Activated B cell treated with CpG ODN at 0.5 μM for 24 hours (primary cell): ENCODE measurements at regions not wholly inside any gene's neighbourhood (a gene's known extent, or its start where the extent isn't known, plus 50 kb on each side); places are given as distances from the start of the nearest gene placed in this dataset.

ENCODE experiments used
- ATAC-seq: fragments of 200-7000 bp; cut with Tn5 transposase; one replicate; pipeline ENCODE4 v1.10.0; 2021; ENCODE audit warnings: low read depth, mild to moderate bottlenecking, moderate library complexity
- CTCF ChIA-PET: fragments of 350-600 bp; sonication (Branson Sonifier 250); formaldehyde crosslinking; loops from one replicate; lab custom pipeline; 2021; ENCODE audit warnings: antibody characterized with exemption; lab: Charles Lee
- POLR2A ChIA-PET: fragments of 350-600 bp; sonication (Branson Sonifier 250); formaldehyde crosslinking; loops from one replicate; lab custom pipeline; 2021; ENCODE audit warnings: antibody characterized with exemption; lab: Charles Lee
- DNase-seq: peaks from one replicate; pipeline ENCODE4 v3.0.0; 2022
- H3K27ac Mint-ChIP-seq: one replicate; pipeline ENCODE4 v1.8.0; 2020; ENCODE audit warnings: mixed read lengths
- H3K27me3 Mint-ChIP-seq: one replicate; pipeline ENCODE4 v1.8.0; 2021; ENCODE audit warnings: mixed read lengths
- H3K36me3 Mint-ChIP-seq: one replicate; pipeline ENCODE4 v1.8.0; 2021; ENCODE audit warnings: low read depth, mixed read lengths
- H3K4me1 Mint-ChIP-seq: one replicate; pipeline ENCODE4 v1.8.0; 2021; ENCODE audit warnings: mixed read lengths
- H3K4me3 Mint-ChIP-seq: one replicate; pipeline ENCODE4 v1.8.0; 2020; ENCODE audit warnings: mild to moderate bottlenecking, mixed read lengths
- H3K9me3 Mint-ChIP-seq: one replicate; pipeline ENCODE4 v1.8.0; 2020; ENCODE audit warnings: mixed read lengths
- CTCF ChIP-seq: fragments of 200-600 bp; IDR thresholded peaks from one replicate; pipeline ENCODE4 v1.8.0; 2022; ENCODE audit warnings: antibody characterized with exemption, mild to moderate bottlenecking
- intact Hi-C: fragments of 100-400 bp; cut with micrococcal nuclease; formaldehyde crosslinking; loops from one replicate; pipeline ENCODE4 v1.15.1; 2024

GRCh38 chr12:114226241-114226928, 179.6 kb downstream of the TBX5 start:
- ChIA-PET CTCF (no interaction called here), POLR2A (no interaction called here)
- Mint-ChIP-seq H3K4me1 (no peaks in the 10 kb centered on the region), H3K4me3 (no peak overlapping the region), H3K27ac (no peak overlapping the region), H3K27me3 (peaks cover 11% of the 10 kb centered on the region), H3K9me3 (no peaks in the 10 kb centered on the region), H3K36me3 (no peaks in the 10 kb centered on the region)
- intact Hi-C loops, result no loop called here
- no peak for DNase-seq
- ATAC-seq, result no peak
- no peak for TF ChIP-seq CTCF

GRCh38 chr12:114221957-114222630, 183.8 kb downstream of the TBX5 start:
- DNase-seq (no peak), ATAC-seq (no peak)
- POLR2A ChIA-PET, result no interaction called here
- Mint-ChIP-seq H3K27me3 (peaks cover 14% of the 10 kb centered on the region), H3K36me3 (no peaks in the 10 kb centered on the region), H3K4me3 (no peak overlapping the region), H3K4me1 (no peaks in the 10 kb centered on the region), H3K9me3 (peaks cover 3% of the 10 kb centered on the region), H3K27ac (no peak overlapping the region)
- intact Hi-C loops, result no loop called here
- CTCF ChIA-PET, result no interaction called here
- TF ChIP-seq CTCF, result no peak

DNA sequence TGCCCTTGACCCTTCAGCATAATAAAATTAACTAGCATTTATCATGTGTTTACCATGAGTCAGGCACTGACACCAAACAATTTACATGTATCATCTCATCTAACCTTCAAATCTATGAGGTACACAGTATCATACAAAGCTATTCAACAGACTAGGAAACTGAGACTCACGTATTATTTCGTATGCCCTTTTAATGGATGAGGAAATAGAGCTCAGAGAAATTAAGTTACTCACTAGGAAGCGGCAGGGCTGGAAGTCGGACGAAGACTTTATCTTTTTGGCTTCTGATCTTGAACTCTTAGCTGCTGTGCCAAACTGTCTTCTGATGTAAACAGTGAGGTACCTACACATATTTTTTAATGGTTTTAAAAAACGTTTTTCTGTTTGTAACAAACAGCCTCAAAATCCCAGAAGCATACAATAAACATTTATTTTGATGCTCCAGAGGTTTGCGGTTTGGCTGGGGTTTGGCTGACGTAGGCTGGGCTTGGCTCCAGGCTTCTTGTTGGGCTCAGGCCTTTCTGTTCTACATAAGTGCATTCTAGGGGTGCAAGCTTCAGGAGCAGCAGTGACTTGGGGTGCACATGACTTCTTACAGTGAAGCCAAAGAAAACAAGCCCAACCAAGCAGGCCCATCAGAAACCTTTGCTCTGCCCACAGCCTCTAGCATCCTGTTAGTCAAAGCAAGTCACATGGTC, 184.7 kb downstream of the TBX5 start:
- Mint-ChIP-seq H3K4me3 (no peak overlapping the region), H3K4me1 (no peaks in the 10 kb centered on the region), H3K27me3 (peaks cover 14% of the 10 kb centered on the region), H3K9me3 (peaks cover 3% of the 10 kb centered on the region), H3K27ac (no peak overlapping the region), H3K36me3 (no peaks in the 10 kb centered on the region)
- DNase-seq, result no peak
- intact Hi-C loops, result no loop called here
- CTCF ChIA-PET, result no interaction called here
- no peak for ATAC-seq
- TF ChIP-seq CTCF, result no peak
- POLR2A ChIA-PET, result interaction anchor here (0.5 kb wide), 1 partner anchor 113 kb away, joined by 3 read pairs; no protein-coding TSS in a partner anchor

GRCh38 chr12:114220311-114220710, 185.6 kb downstream of the TBX5 start:
- POLR2A ChIA-PET, result no interaction called here
- Mint-ChIP-seq H3K36me3 (no peaks in the 10 kb centered on the region), H3K4me1 (no peaks in the 10 kb centered on the region), H3K4me3 (no peak overlapping the region), H3K9me3 (peaks cover 3% of the 10 kb centered on the region), H3K27me3 (peaks cover 12% of the 10 kb centered on the region), H3K27ac (no peak overlapping the region)
- DNase-seq, result no peak
- no peak for TF ChIP-seq CTCF
- intact Hi-C loops, result no loop called here
- no peak for ATAC-seq
- CTCF ChIA-PET, result no interaction called here

DNA sequence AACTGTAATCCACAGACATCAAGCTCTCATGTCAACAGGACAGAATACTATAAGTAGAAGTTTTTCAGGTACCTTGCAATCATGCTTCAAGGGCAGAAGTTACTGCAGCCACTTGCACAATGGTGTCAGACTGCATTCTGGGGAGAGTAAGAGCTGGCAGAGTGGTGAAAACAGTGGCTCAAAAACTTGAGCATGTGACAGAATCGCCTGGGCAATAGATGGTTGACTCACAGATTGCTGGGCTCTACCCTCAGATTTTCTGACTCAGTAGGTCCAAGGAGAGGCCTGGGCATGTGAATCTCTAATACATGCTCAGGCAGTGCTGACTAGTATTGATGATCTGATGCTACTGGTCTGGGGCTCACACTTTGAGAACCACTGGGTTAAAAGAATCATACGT, 187.8 kb downstream of the TBX5 start:
- ATAC-seq, result no peak
- CTCF ChIA-PET, result no interaction called here
- no peak for TF ChIP-seq CTCF

More for the DNA sequence above, 187.8 kb downstream of the TBX5 start:
- H3K36me3 Mint-ChIP-seq, result no peaks in the 10 kb centered on the region
- intact Hi-C loops, result no loop called here
- POLR2A ChIA-PET, result no interaction called here
- no peak overlapping the region for H3K27ac Mint-ChIP-seq
- peaks cover 5% of the 10 kb centered on the region for H3K27me3 Mint-ChIP-seq
- peaks cover 3% of the 10 kb centered on the region for H3K9me3 Mint-ChIP-seq
- H3K4me1 Mint-ChIP-seq, result no peaks in the 10 kb centered on the region
- DNase-seq, result no peak
- no peak overlapping the region for H3K4me3 Mint-ChIP-seq
